ENCODE measurements at regions not wholly inside any gene's neighbourhood (a gene's known extent, or its start where the extent isn't known, plus 50 kb on each side); places are given as distances from the start of the nearest gene placed in this dataset.
A peak's percentile ranks its signal among the peaks of the same experiment; 100 is the strongest.

GRCh38 chr10:89100680-89101079 is 106.4 kb downstream of the CH25H start:
- peak; percentile 51 for DNase-seq (ENCODE audit: low read depth)
- TF ChIP-seq CTCF (IDR thresholded peaks at IDR 0.05; ENCODE audit: control insufficient read depth, insufficient read depth, low read depth, low read length, missing control alignments): no peak
- no peak overlapping the region for H3K4me3 ChIP-seq (ENCODE audit: control insufficient read depth, low read depth, low read length)

- no peak for DNase-seq (ENCODE audit: low read depth)
- no peak overlapping the region for H3K4me3 ChIP-seq (ENCODE audit: control insufficient read depth, low read depth, low read length)
- no peak for TF ChIP-seq CTCF (IDR thresholded peaks at IDR 0.05; ENCODE audit: control insufficient read depth, insufficient read depth, low read depth, low read length, missing control alignments)
These were observed 106.6 kb downstream of the FAS start for GRCh38 chr10:89097226-89097625.

GRCh38 chr10:89095701-89096391 is 105.2 kb downstream of the FAS start:
- TF ChIP-seq CTCF (IDR thresholded peaks at IDR 0.05; ENCODE audit: control insufficient read depth, insufficient read depth, low read depth, low read length, missing control alignments): no peak
- DNase-seq (ENCODE audit: low read depth): no peak
- H3K4me3 ChIP-seq (ENCODE audit: control insufficient read depth, low read depth, low read length): no peak overlapping the region

- no peak for DNase-seq (ENCODE audit: low read depth)
- no peak overlapping the region for H3K4me3 ChIP-seq (ENCODE audit: control insufficient read depth, low read depth, low read length)
These were observed 103.1 kb downstream of the FAS start for GRCh38 chr10:89093728-89094127.

GRCh38 chr10:89092981-89093380 is 102.4 kb downstream of the FAS start:
- no peak for TF ChIP-seq CTCF (IDR thresholded peaks at IDR 0.05; ENCODE audit: control insufficient read depth, insufficient read depth, low read depth, low read length, missing control alignments)
- no peak for DNase-seq (ENCODE audit: low read depth)
- H3K4me3 ChIP-seq (ENCODE audit: control insufficient read depth, low read depth, low read length): no peak overlapping the region

More at GRCh38 chr10:89093728-89094127, 103.1 kb downstream of the FAS start:
- no peak for TF ChIP-seq CTCF (IDR thresholded peaks at IDR 0.05; ENCODE audit: control insufficient read depth, insufficient read depth, low read depth, low read length, missing control alignments)

- TF ChIP-seq CTCF (IDR thresholded peaks at IDR 0.05; ENCODE audit: control insufficient read depth, insufficient read depth, low read depth, low read length, missing control alignments): no peak
- H3K4me3 ChIP-seq (ENCODE audit: control insufficient read depth, low read depth, low read length): no peak overlapping the region
- DNase-seq (ENCODE audit: low read depth): no peak
These were observed 101.8 kb downstream of the FAS start for GRCh38 chr10:89092439-89092838.

All from AG09309 (cell line).